Esophagus squamous epithelium (tissue), 4 donors: ENCODE measurements at regions not wholly inside any gene's neighbourhood (a gene's known extent, or its start where the extent isn't known, plus 50 kb on each side); places are given as distances from the start of the nearest gene placed in this dataset.

Experiments
- POLR2A ChIP-seq, 4 donors: fragments of 450-650 bp; IDR thresholded peaks; one replicate each; pipeline ENCODE4 v1.6.1; 2017; ENCODE audit warnings: antibody characterized with exemption in 4 of 4, mild to moderate bottlenecking in 4 of 4, moderate library complexity in 3 of 4
- TF ChIP-seq, protein P1 (sequence below), 6 experiments: fragments of 450-650 bp in 4 of 6; fragments of 200-600 bp in 2 of 6; sonication (generic) in 2 of 6; IDR thresholded peaks; one replicate each; pipeline ENCODE4 v1.5.1; 2016 to 2019; ENCODE audit warnings: antibody characterized with exemption in 6 of 6, mild to moderate bottlenecking in 4 of 6, moderate library complexity in 4 of 6

- TF ChIP-seq, protein P1, sequence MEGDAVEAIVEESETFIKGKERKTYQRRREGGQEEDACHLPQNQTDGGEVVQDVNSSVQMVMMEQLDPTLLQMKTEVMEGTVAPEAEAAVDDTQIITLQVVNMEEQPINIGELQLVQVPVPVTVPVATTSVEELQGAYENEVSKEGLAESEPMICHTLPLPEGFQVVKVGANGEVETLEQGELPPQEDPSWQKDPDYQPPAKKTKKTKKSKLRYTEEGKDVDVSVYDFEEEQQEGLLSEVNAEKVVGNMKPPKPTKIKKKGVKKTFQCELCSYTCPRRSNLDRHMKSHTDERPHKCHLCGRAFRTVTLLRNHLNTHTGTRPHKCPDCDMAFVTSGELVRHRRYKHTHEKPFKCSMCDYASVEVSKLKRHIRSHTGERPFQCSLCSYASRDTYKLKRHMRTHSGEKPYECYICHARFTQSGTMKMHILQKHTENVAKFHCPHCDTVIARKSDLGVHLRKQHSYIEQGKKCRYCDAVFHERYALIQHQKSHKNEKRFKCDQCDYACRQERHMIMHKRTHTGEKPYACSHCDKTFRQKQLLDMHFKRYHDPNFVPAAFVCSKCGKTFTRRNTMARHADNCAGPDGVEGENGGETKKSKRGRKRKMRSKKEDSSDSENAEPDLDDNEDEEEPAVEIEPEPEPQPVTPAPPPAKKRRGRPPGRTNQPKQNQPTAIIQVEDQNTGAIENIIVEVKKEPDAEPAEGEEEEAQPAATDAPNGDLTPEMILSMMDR (IDR thresholded peaks at IDR 0.05) = no peak
- TF ChIP-seq POLR2A (IDR thresholded peaks at IDR 0.05) = no peak
Observed at GRCh38 chr13:57553932-57554331, 77.6 kb upstream of the PCDH17 start.
